B cell (primary cell): ENCODE measurements at regions not wholly inside any gene's neighbourhood (a gene's known extent, or its start where the extent isn't known, plus 50 kb on each side); places are given as distances from the start of the nearest gene placed in this dataset.

Experiments used
- CTCF ChIP-seq: fragments of 200-600 bp; IDR thresholded peaks from one replicate; pipeline ENCODE4 v1.8.0; 2022; ENCODE audit warnings: antibody characterized with exemption, mild to moderate bottlenecking
- EZH2 ChIP-seq: IDR thresholded peaks from 2 replicates; pipeline ENCODE4 v1.6.1; 2012; ENCODE audit warnings: borderline replicate concordance, low read depth, mild to moderate bottlenecking, moderate library complexity, low read length; ENCODE audit not compliant: insufficient read depth, poor library complexity, severe bottlenecking

GRCh38 chr18:41768467-41768866 is 186.6 kb upstream of the PIK3C3 start:
- no peak for TF ChIP-seq CTCF
- TF ChIP-seq EZH2: no peak
